HEK293 (cell line): ENCODE measurements at regions not wholly inside any gene's neighbourhood (a gene's known extent, or its start where the extent isn't known, plus 50 kb on each side); places are given as distances from the start of the nearest gene placed in this dataset.

ENCODE experiments used
- CTCF ChIA-PET: fragments of 350-600 bp; formaldehyde crosslinking; extraction: SDS; loops from one replicate; lab custom pipeline; 2021; ENCODE audit warnings: antibody characterized with exemption; lab: Yijun Ruan, JAX
- POLR2A ChIA-PET: fragments of 300-600 bp; formaldehyde crosslinking; extraction: SDS; loops from one replicate; lab custom pipeline; 2020; ENCODE audit warnings: antibody characterized with exemption, inconsistent platforms; lab: Yijun Ruan, JAX
- H3K27ac ChIP-seq: fragments of 200-500 bp; sonication (Bioruptor generic); 2 replicates; pipeline ENCODE4 v1.5.1; 2014; ENCODE audit warnings: low read depth, low read length, control low read depth, inconsistent platforms; ENCODE audit errors: extremely low read depth
- H3K36me3 ChIP-seq, 2 experiments: fragments of 200-500 bp in 1 of 2; sonication (Bioruptor generic) in 1 of 2; 1 replicate in 1 of 2; 2 replicates in 1 of 2; pipeline ENCODE4 v1.5.1; 2014 to 2017; ENCODE audit warnings: inconsistent platforms in 2 of 2, low read length in 2 of 2; ENCODE audit not compliant: control insufficient read depth in 2 of 2, insufficient read depth in 1 of 2
- H3K4me1 ChIP-seq: fragments of 200-500 bp; sonication (Bioruptor generic); 2 replicates; pipeline ENCODE4 v1.5.1; 2014; ENCODE audit warnings: mild to moderate bottlenecking, low read length, inconsistent platforms; ENCODE audit not compliant: control insufficient read depth, insufficient read depth
- H3K4me3 ChIP-seq: 2 replicates; pipeline ENCODE4 v1.5.1; 2011; ENCODE audit warnings: low read depth, mild to moderate bottlenecking, control low read depth, low read length, moderate library complexity
- H3K9me3 ChIP-seq: fragments of 200-500 bp; sonication (Bioruptor generic); 2 replicates; pipeline ENCODE4 v1.5.1; 2014; ENCODE audit warnings: low read depth, low read length, inconsistent platforms; ENCODE audit not compliant: control insufficient read depth, insufficient read depth
- FEZF1 ChIP-seq: fragments of 450-650 bp; formaldehyde crosslinking; IDR thresholded peaks from 2 replicates; pipeline ENCODE4 v1.5.1; 2016; ENCODE audit warnings: missing biosample characterization, missing genetic modification characterization
- GLI2 ChIP-seq: fragments of 450-650 bp; formaldehyde crosslinking; IDR thresholded peaks from 2 replicates; pipeline ENCODE4; 2017; ENCODE audit warnings: missing biosample characterization, missing genetic modification characterization, low read depth, borderline replicate concordance
- KLF1 ChIP-seq: fragments of 450-650 bp; formaldehyde crosslinking; IDR thresholded peaks from 2 replicates; pipeline ENCODE4 v1.5.1; 2016; ENCODE audit warnings: missing biosample characterization, missing genetic modification characterization
- MZF1 ChIP-seq: fragments of 450-650 bp; formaldehyde crosslinking; IDR thresholded peaks from 2 replicates; pipeline ENCODE4 v1.5.1; 2017; ENCODE audit warnings: missing biosample characterization, missing genetic modification characterization, borderline replicate concordance
- SP3 ChIP-seq: fragments of 450-650 bp; formaldehyde crosslinking; IDR thresholded peaks from 2 replicates; pipeline ENCODE4 v1.5.1; 2016; ENCODE audit warnings: missing biosample characterization, missing genetic modification characterization
- SP7 ChIP-seq: fragments of 450-650 bp; formaldehyde crosslinking; IDR thresholded peaks from 2 replicates; pipeline ENCODE4 v1.5.1; 2016; ENCODE audit warnings: missing biosample characterization, missing genetic modification characterization
- YY2 ChIP-seq: fragments of 450-650 bp; formaldehyde crosslinking; IDR thresholded peaks from 2 replicates; pipeline ENCODE4 v1.5.1; 2016; ENCODE audit warnings: missing biosample characterization, missing genetic modification characterization
- ZBTB1 ChIP-seq: fragments of 450-650 bp; formaldehyde crosslinking; IDR thresholded peaks from 2 replicates; pipeline ENCODE4 v1.5.1; 2016; ENCODE audit warnings: missing biosample characterization, missing genetic modification characterization
- ZEB2 ChIP-seq: fragments of 450-650 bp; formaldehyde crosslinking; IDR thresholded peaks from 2 replicates; pipeline ENCODE4 v1.5.1; 2016; ENCODE audit warnings: missing biosample characterization, missing genetic modification characterization
- ZFP69B ChIP-seq: fragments of 450-650 bp; formaldehyde crosslinking; IDR thresholded peaks from 2 replicates; pipeline ENCODE4 v1.5.1; 2016; ENCODE audit warnings: missing biosample characterization, missing genetic modification characterization
- ZNF112 ChIP-seq: fragments of 450-650 bp; formaldehyde crosslinking; IDR thresholded peaks from 2 replicates; pipeline ENCODE4 v1.5.0; 2017; ENCODE audit warnings: missing biosample characterization, missing genetic modification characterization
- ZNF19 ChIP-seq: fragments of 450-650 bp; formaldehyde crosslinking; IDR thresholded peaks from 2 replicates; pipeline ENCODE4; 2016; ENCODE audit warnings: missing biosample characterization, missing genetic modification characterization, low read depth
- ZNF23 ChIP-seq: fragments of 450-650 bp; formaldehyde crosslinking; IDR thresholded peaks from 2 replicates; pipeline ENCODE4 v1.5.1; 2016; ENCODE audit warnings: missing biosample characterization, missing genetic modification characterization, borderline replicate concordance
- ZNF335 ChIP-seq: fragments of 450-650 bp; formaldehyde crosslinking; conservative IDR thresholded peaks from 2 replicates; pipeline ENCODE4 v1.5.1; 2016; ENCODE audit warnings: missing biosample characterization, missing genetic modification characterization
- ZNF366 ChIP-seq: fragments of 450-650 bp; formaldehyde crosslinking; conservative IDR thresholded peaks from 2 replicates; pipeline ENCODE4 v1.5.1; 2016; ENCODE audit warnings: missing biosample characterization, missing genetic modification characterization
- ZNF558 ChIP-seq: fragments of 450-650 bp; formaldehyde crosslinking; IDR thresholded peaks from 2 replicates; pipeline ENCODE4 v1.5.1; 2016; ENCODE audit warnings: missing biosample characterization, missing genetic modification characterization
- ZNF571 ChIP-seq: fragments of 450-650 bp; formaldehyde crosslinking; IDR thresholded peaks from 2 replicates; pipeline ENCODE4 v1.5.0; 2017; ENCODE audit warnings: missing biosample characterization, missing genetic modification characterization
- ZNF623 ChIP-seq: fragments of 450-650 bp; formaldehyde crosslinking; IDR thresholded peaks from 2 replicates; pipeline ENCODE4 v1.5.1; 2016; ENCODE audit warnings: missing biosample characterization, missing genetic modification characterization
- ZNF660 ChIP-seq: fragments of 450-650 bp; IDR thresholded peaks from 2 replicates; pipeline ENCODE4 v1.5.1; 2018; ENCODE audit warnings: missing biosample characterization, mild to moderate bottlenecking, missing genetic modification characterization
- ZNF670 ChIP-seq: fragments of 450-650 bp; formaldehyde crosslinking; IDR thresholded peaks from 2 replicates; pipeline ENCODE4 v1.5.1; 2016; ENCODE audit warnings: missing biosample characterization, missing genetic modification characterization, low read depth
- ZNF777 ChIP-seq: fragments of 450-650 bp; formaldehyde crosslinking; IDR thresholded peaks from 2 replicates; pipeline ENCODE4 v1.5.1; 2017; ENCODE audit warnings: missing biosample characterization, missing genetic modification characterization, borderline replicate concordance
- ZNF792 ChIP-seq: fragments of 450-650 bp; formaldehyde crosslinking; IDR thresholded peaks from 2 replicates; pipeline ENCODE4 v1.5.1; 2016; ENCODE audit warnings: missing biosample characterization, missing genetic modification characterization
- ZNF837 ChIP-seq: fragments of 450-650 bp; formaldehyde crosslinking; IDR thresholded peaks from 2 replicates; pipeline ENCODE4 v1.5.1; 2016; ENCODE audit warnings: missing biosample characterization, missing genetic modification characterization
- ZSCAN23 ChIP-seq: fragments of 450-650 bp; formaldehyde crosslinking; IDR thresholded peaks from 2 replicates; pipeline ENCODE4 v1.5.1; 2016; ENCODE audit warnings: missing biosample characterization, missing genetic modification characterization
- TF ChIP-seq, protein P1 (sequence below): fragments of 450-650 bp; formaldehyde crosslinking; IDR thresholded peaks from 2 replicates; pipeline ENCODE4 v1.5.1; 2017; ENCODE audit warnings: missing biosample characterization, missing genetic modification characterization
- TF ChIP-seq, protein P2 (sequence below): fragments of 450-650 bp; formaldehyde crosslinking; IDR thresholded peaks from 2 replicates; pipeline ENCODE4 v1.5.1; 2016; ENCODE audit warnings: missing biosample characterization, missing genetic modification characterization
- TF ChIP-seq, protein P3 (sequence below): fragments of 450-650 bp; formaldehyde crosslinking; IDR thresholded peaks from 2 replicates; pipeline ENCODE4 v1.5.1; 2016; ENCODE audit warnings: missing biosample characterization, missing genetic modification characterization
- TF ChIP-seq, protein P4 (sequence below): fragments of 450-650 bp; formaldehyde crosslinking; IDR thresholded peaks from 2 replicates; pipeline ENCODE4 v1.5.1; 2016; ENCODE audit warnings: missing biosample characterization, missing genetic modification characterization

DNA sequence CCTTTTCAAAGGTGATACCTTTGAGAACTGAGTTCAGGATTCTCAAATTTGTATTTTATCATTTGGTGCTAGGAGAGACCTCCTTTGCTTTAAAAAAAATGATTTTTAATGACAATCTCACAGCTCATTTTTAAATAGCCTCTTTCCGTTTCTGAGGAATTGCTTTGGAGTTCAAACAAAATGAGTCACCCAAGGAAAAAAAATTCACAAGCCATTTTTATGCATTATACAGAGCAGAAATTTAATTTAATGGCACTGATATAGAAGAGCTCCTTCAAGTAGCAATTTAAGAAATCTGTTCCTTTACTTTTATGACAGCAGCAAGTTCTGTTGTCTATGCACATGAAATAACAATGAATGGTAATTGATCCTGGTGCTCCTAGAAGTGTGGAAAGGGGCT lies 337.9 kb upstream of the KCNMB2 start (continued):
- TF ChIP-seq, protein P1, sequence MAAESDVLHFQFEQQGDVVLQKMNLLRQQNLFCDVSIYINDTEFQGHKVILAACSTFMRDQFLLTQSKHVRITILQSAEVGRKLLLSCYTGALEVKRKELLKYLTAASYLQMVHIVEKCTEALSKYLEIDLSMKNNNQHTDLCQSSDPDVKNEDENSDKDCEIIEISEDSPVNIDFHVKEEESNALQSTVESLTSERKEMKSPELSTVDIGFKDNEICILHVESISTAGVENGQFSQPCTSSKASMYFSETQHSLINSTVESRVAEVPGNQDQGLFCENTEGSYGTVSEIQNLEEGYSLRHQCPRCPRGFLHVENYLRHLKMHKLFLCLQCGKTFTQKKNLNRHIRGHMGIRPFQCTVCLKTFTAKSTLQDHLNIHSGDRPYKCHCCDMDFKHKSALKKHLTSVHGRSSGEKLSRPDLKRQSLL (tag by site-specific recombination): no peak
- TF ChIP-seq MZF1 (tag by site-specific recombination): no peak
- TF ChIP-seq ZNF23 (tag by site-specific recombination): no peak
- no peak for TF ChIP-seq YY2 (tag by site-specific recombination)
- no peak for TF ChIP-seq ZEB2
- TF ChIP-seq, protein P2, sequence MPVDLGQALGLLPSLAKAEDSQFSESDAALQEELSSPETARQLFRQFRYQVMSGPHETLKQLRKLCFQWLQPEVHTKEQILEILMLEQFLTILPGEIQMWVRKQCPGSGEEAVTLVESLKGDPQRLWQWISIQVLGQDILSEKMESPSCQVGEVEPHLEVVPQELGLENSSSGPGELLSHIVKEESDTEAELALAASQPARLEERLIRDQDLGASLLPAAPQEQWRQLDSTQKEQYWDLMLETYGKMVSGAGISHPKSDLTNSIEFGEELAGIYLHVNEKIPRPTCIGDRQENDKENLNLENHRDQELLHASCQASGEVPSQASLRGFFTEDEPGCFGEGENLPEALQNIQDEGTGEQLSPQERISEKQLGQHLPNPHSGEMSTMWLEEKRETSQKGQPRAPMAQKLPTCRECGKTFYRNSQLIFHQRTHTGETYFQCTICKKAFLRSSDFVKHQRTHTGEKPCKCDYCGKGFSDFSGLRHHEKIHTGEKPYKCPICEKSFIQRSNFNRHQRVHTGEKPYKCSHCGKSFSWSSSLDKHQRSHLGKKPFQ (tag by site-specific recombination): no peak
- no peak for TF ChIP-seq ZNF837 (tag by site-specific recombination)
- TF ChIP-seq ZNF366 (tag by site-specific recombination): no peak

DNA sequence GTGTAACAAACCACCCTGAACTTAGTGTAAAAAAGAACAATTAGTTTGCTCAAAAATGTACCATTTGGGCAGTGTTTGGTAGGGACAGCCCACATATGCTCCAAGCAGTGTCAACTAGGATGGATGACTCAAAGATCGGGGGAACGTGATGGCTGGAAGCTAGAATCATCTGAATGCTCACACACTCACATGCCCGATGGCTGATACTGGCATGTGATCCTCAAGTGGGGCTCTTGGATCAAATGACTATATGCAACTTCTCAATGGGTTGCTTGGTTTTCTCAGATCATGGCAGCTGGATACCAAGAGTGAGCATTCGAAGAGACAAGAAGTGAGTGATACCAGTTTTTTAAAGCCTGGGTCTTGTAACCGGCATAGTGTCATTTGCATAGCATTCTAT lies 335.9 kb upstream of the KCNMB2 start:
- no peak overlapping the region for H3K27ac ChIP-seq
- H3K36me3 ChIP-seq: no peaks in the 10 kb centered on the region
- no peaks in the 10 kb centered on the region for H3K9me3 ChIP-seq
- no peak overlapping the region for H3K4me3 ChIP-seq
- ChIA-PET POLR2A (no interaction called here), CTCF (interaction anchor here (0.8 kb wide), 1 partner anchor 49 kb away, joined by 3 read pairs; no protein-coding TSS in a partner anchor)
- no peak for TF ChIP-seq ZNF792 (tag by site-specific recombination)
- no peak for TF ChIP-seq ZNF571 (tag by site-specific recombination)
- TF ChIP-seq SP7 (tag by site-specific recombination): no peak
- TF ChIP-seq ZNF777 (tag by site-specific recombination): no peak
- no peak for TF ChIP-seq SP3
- TF ChIP-seq ZNF660 (tag by site-specific recombination): no peak
- TF ChIP-seq ZFP69B: no peak
- TF ChIP-seq FEZF1: no peak
- no peak for TF ChIP-seq ZNF558 (tag by site-specific recombination)
- TF ChIP-seq ZSCAN23 (tag by site-specific recombination): no peak
- TF ChIP-seq ZNF19: no peak
- TF ChIP-seq, protein P3, sequence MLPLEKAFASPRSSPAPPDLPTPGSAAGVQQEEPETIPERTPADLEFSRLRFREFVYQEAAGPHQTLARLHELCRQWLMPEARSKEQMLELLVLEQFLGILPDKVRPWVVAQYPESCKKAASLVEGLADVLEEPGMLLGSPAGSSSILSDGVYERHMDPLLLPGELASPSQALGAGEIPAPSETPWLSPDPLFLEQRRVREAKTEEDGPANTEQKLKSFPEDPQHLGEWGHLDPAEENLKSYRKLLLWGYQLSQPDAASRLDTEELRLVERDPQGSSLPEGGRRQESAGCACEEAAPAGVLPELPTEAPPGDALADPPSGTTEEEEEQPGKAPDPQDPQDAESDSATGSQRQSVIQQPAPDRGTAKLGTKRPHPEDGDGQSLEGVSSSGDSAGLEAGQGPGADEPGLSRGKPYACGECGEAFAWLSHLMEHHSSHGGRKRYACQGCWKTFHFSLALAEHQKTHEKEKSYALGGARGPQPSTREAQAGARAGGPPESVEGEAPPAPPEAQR (tag by site-specific recombination): no peak
- TF ChIP-seq ZNF623 (tag by site-specific recombination): no peak
- TF ChIP-seq KLF1 (tag by site-specific recombination): no peak
- no peak for TF ChIP-seq ZNF335 (tag by site-specific recombination)
- no peak for TF ChIP-seq ZNF670 (tag by site-specific recombination)
- TF ChIP-seq, protein P4, sequence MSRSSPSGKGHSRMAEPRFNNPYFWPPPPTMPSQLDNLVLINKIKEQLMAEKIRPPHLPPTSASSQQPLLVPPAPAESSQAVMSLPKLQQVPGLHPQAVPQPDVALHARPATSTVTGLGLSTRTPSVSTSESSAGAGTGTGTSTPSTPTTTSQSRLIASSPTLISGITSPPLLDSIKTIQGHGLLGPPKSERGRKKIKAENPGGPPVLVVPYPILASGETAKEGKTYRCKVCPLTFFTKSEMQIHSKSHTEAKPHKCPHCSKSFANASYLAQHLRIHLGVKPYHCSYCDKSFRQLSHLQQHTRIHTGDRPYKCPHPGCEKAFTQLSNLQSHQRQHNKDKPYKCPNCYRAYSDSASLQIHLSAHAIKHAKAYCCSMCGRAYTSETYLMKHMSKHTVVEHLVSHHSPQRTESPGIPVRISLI (tag by site-specific recombination): no peak
- no peak for TF ChIP-seq GLI2 (tag by site-specific recombination)
- no peak for TF ChIP-seq ZNF112 (tag by site-specific recombination)
- TF ChIP-seq ZBTB1 (tag by site-specific recombination): no peak
- H3K4me1 ChIP-seq: no peaks in the 10 kb centered on the region
